Smooth muscle cell (in vitro differentiated cells): ENCODE measurements at regions not wholly inside any gene's neighbourhood (a gene's known extent, or its start where the extent isn't known, plus 50 kb on each side); places are given as distances from the start of the nearest gene placed in this dataset.

Experiments used
- DNase-seq: peaks from one replicate; lab custom pipeline; 2025; ENCODE audit not compliant: unreplicated experiment; lab: John Stamatoyannopoulos, UW
- H2AFZ ChIP-seq: fragments of 200-600 bp; sonication (generic); 2 replicates; pipeline ENCODE4 v1.6.0; 2016; ENCODE audit warnings: antibody characterized with exemption, low read depth, mild to moderate bottlenecking
- H3F3A ChIP-seq: fragments of 200-600 bp; sonication (generic); 2 replicates; pipeline ENCODE4 v1.6.0; 2017; ENCODE audit warnings: antibody characterized with exemption, low read depth
- H3K27ac ChIP-seq: fragments of 200-600 bp; sonication (generic); 2 replicates; pipeline ENCODE4 v1.5.1; 2016; ENCODE audit warnings: low read depth, mild to moderate bottlenecking
- H3K27me3 ChIP-seq: fragments of 200-600 bp; sonication (generic); 2 replicates; pipeline ENCODE4 v1.6.1; 2016; ENCODE audit warnings: low read depth, mild to moderate bottlenecking
- H3K36me3 ChIP-seq: fragments of 200-600 bp; sonication (generic); 2 replicates; pipeline ENCODE4 v1.5.1; 2016; ENCODE audit warnings: low read depth
- H3K4me1 ChIP-seq: fragments of 200-600 bp; sonication (generic); 2 replicates; pipeline ENCODE4 v1.5.1; 2016; ENCODE audit warnings: low read depth
- H3K4me2 ChIP-seq: fragments of 200-600 bp; sonication (generic); 2 replicates; pipeline ENCODE4 v1.6.0; 2016; ENCODE audit warnings: mild to moderate bottlenecking
- H3K4me3 ChIP-seq: fragments of 200-600 bp; sonication (generic); 2 replicates; pipeline ENCODE4 v1.5.1; 2016; ENCODE audit warnings: mild to moderate bottlenecking
- H3K79me2 ChIP-seq: fragments of 200-600 bp; sonication (generic); 2 replicates; pipeline ENCODE4 v1.6.0; 2016; ENCODE audit warnings: low read depth, mild to moderate bottlenecking
- H3K9ac ChIP-seq: fragments of 200-600 bp; sonication (generic); 2 replicates; pipeline ENCODE4 v1.6.0; 2016; ENCODE audit warnings: low read depth
- H3K9me3 ChIP-seq: fragments of 200-600 bp; sonication (generic); replicated peaks from 2 replicates; pipeline ENCODE4 v1.5.1; 2016; ENCODE audit warnings: low read depth
- H4K20me1 ChIP-seq: fragments of 200-600 bp; sonication (generic); 2 replicates; pipeline ENCODE4 v1.6.0; 2016; ENCODE audit warnings: low read depth
- CTCF ChIP-seq: fragments of 200-600 bp; sonication (generic); IDR thresholded peaks from 2 replicates; pipeline ENCODE4 v1.5.1; 2017; ENCODE audit warnings: borderline replicate concordance, mild to moderate bottlenecking, antibody characterized with exemption; ENCODE audit not compliant: insufficient read depth, poor library complexity, severe bottlenecking
- WGBS: methylation state at CpG from one replicate; pipeline ENCODE4 v1.1.7; 2016; ENCODE audit warnings: low lambda C conversion rate; 5-methylcytosine and 5-hydroxymethylcytosine counted together

DNA sequence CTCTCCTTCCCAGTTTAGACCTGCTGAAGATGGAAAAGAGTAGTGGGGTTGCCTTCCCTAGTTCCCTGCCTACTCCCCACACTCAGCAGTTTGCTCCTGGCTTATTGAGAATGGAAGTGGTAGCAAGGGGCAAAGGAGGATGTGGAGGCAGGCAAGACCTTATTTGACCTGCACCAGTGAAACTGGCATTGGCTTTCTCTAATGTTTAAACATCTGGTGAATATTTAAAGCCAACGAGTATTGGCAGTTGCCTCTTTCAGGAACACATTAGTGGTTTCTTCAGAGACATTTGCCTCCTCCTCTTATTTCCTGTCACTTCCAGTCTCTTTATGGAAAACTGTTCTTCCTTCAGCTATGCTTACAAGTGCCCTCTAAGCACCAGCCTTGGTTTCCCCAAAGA lies 62.4 kb upstream of the VAV3 start:
- H4K20me1 ChIP-seq: no peaks in the 10 kb centered on the region
- H3K4me1 ChIP-seq: no peaks in the 10 kb centered on the region
- H3K27me3 ChIP-seq: peaks cover 42% of the 10 kb centered on the region
- no peak overlapping the region for H3K4me3 ChIP-seq
- 88% methylated on average over 1 of the region's 1 CpG for WGBS
- DNase-seq: no peak
- H2AFZ ChIP-seq: no peak overlapping the region
- H3K9me3 ChIP-seq: no peaks in the 10 kb centered on the region
- TF ChIP-seq CTCF: no peak
- no peaks in the 10 kb centered on the region for H3K79me2 ChIP-seq
- no peak overlapping the region for H3K27ac ChIP-seq
- H3F3A ChIP-seq: no peaks in the 10 kb centered on the region
- H3K36me3 ChIP-seq: no peaks in the 10 kb centered on the region
- no peak overlapping the region for H3K4me2 ChIP-seq
- no peak overlapping the region for H3K9ac ChIP-seq

DNA sequence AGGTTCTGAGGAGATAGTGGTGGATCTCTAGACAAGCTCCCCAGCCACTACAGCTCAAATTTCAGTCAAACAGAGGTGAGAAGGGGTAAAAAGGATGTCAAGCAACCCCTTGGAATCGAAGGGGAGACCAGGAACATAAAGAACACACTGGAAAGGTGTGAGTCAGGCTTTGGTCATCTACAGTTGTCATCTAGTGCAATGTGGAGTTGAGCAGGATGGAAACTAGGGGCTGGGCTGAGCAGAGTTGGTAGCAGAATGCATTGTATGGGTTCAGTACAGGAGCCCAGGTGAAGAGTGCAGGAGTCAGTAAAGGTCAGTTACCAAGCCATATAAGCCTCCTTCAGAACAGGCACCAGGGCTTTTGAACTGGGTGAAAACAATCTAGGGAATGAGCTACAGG lies 52.7 kb upstream of the VAV3 start:
- H3K36me3 ChIP-seq: no peaks in the 10 kb centered on the region
- no peak overlapping the region for H3K4me2 ChIP-seq
- no peaks in the 10 kb centered on the region for H4K20me1 ChIP-seq
- no peaks in the 10 kb centered on the region for H3K9me3 ChIP-seq
- H3F3A ChIP-seq: no peaks in the 10 kb centered on the region
- no peak for DNase-seq
- WGBS: 73% methylated on average over 1 of the region's 1 CpG
- no peaks in the 10 kb centered on the region for H3K79me2 ChIP-seq
- TF ChIP-seq CTCF: no peak
- no peaks in the 10 kb centered on the region for H3K4me1 ChIP-seq
- H3K4me3 ChIP-seq: no peak overlapping the region
- H2AFZ ChIP-seq: no peak overlapping the region
- no peak overlapping the region for H3K27ac ChIP-seq
- H3K27me3 ChIP-seq: peaks cover 15% of the 10 kb centered on the region
- no peak overlapping the region for H3K9ac ChIP-seq

DNA sequence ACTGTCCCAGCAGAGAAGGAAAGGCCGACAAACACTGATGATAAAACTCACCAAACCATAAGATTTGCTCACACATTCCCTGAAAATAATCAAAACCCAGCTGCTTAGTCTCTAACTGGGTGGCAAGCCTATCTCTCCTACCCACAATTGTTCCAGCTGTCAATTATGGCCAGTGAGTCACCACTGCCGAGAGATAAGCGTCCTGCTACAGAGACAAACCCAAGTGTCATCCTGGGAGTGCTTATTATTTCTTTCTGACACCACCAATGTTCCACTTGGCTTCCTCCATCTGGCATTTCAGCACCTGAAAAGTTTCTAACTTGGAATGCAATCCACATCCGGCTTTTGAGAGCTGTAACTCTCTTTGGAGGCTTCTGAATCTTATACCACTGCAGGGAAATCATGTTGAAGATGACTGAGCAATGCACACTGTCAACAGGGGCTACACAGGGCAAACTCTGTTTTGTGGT lies 51.5 kb upstream of the VAV3 start:
- Histone ChIP-seq H3F3A (no peaks in the 10 kb centered on the region), H3K27me3 (peaks cover 18% of the 10 kb centered on the region), H3K27ac (no peak overlapping the region), H2AFZ (no peak overlapping the region), H3K4me3 (no peak overlapping the region), H3K36me3 (no peaks in the 10 kb centered on the region), H4K20me1 (no peaks in the 10 kb centered on the region), H3K79me2 (no peaks in the 10 kb centered on the region), H3K4me2 (no peak overlapping the region), H3K4me1 (no peaks in the 10 kb centered on the region), H3K9ac (no peak overlapping the region), H3K9me3 (no peaks in the 10 kb centered on the region)
- DNase-seq: no peak
- no peak for TF ChIP-seq CTCF
- 16% methylated on average over 4 of the region's 4 CpGs for WGBS
